Right renal pelvis (tissue), 4 donors: ENCODE measurements at regions not wholly inside any gene's neighbourhood (a gene's known extent, or its start where the extent isn't known, plus 50 kb on each side); places are given as distances from the start of the nearest gene placed in this dataset.

Source experiments
- DNase-seq, 4 donors: peaks; one replicate each; pipeline ENCODE4 v3.0.0-alpha.2; 2013; ENCODE audit warnings: low read depth in 4 of 4, low spot score in 3 of 4, missing footprints in 1 of 4

DNA sequence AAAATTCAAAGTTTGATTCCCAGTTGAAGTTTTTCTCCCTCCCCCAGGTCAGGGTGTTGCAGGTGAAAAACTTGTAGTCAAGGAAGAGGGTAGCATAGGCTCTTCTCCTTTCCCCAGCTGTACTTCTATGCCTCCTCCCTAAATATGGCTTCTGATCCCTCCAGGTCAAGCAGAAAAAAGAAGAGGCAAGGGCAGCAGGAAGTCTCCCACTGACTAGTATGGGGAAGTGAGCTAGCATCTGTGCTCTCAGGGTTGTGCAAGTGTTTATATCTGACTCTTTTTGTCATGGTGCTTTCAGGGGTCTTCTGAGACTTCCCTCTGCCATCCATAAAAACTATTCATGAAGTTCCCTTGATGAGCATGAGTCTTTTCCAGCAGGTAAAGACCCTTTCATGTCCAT, 76.0 kb downstream of the ATPSCKMT start:
- DNase-seq, result no peak

- no peak for DNase-seq
Measured at GRCh38 chr5:10172247-10172646, 77.4 kb downstream of the ATPSCKMT start.

DNA sequence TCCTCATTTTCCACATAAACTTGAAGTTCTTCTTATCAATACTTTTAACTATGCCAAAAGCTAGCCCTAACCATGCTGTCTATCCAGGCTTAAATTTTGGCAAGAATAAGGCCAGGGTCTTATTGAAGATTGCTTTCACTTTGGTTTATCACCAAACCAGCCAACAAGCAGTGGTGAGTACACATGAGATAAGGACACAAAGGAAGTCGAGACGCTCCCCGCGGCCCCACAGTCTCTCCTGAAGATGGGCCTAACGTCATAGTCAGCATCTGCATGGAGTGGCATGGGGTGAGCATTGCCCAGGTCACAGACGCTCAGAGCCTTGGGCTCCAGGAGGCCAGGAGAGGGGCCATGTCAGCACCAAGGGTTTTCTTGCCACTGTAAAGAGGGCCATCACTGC, 80.3 kb downstream of the ATPSCKMT start:
- DNase-seq, result no peak

DNA sequence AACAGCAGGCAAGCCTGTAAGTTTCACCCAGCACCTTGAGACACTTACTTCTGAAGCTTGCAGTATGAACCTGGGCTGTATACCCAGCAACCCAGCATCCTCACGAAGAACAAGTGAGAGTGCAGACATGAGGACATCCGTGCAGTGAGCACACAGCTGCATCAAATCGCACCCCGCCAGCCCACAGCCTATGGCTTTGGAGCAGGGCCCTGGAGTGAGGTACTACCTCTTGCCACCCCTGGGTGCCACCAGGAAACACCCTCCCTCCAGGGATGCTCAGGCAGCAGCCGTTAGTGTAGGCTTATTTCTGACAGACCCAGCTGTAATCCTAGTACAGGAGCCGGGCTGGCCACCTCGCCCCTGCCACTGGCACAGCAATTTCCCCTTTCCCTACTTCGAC, 81.4 kb downstream of the ATPSCKMT start:
- DNase-seq, result no peak

- no peak for DNase-seq
Measured at GRCh38 chr5:10167806-10168205, 81.9 kb downstream of the ATPSCKMT start.

GRCh38 chr5:10166392-10166791, 83.3 kb downstream of the ATPSCKMT start:
- DNase-seq, result no peak

- no peak for DNase-seq
Measured at GRCh38 chr5:10162468-10162867, 87.2 kb downstream of the ATPSCKMT start.

GRCh38 chr5:10161778-10162177, 87.9 kb downstream of the ATPSCKMT start:
- no peak for DNase-seq

GRCh38 chr5:10160241-10160640, 89.4 kb downstream of the ATPSCKMT start:
- DNase-seq, result no peak

- no peak for DNase-seq
Measured at GRCh38 chr5:10158886-10159285, 90.8 kb downstream of the ATPSCKMT start.

GRCh38 chr5:10157085-10157669, 92.5 kb downstream of the ATPSCKMT start:
- no peak for DNase-seq

GRCh38 chr5:10155897-10156667, 93.6 kb downstream of the ATPSCKMT start:
- DNase-seq, result no peak

DNA sequence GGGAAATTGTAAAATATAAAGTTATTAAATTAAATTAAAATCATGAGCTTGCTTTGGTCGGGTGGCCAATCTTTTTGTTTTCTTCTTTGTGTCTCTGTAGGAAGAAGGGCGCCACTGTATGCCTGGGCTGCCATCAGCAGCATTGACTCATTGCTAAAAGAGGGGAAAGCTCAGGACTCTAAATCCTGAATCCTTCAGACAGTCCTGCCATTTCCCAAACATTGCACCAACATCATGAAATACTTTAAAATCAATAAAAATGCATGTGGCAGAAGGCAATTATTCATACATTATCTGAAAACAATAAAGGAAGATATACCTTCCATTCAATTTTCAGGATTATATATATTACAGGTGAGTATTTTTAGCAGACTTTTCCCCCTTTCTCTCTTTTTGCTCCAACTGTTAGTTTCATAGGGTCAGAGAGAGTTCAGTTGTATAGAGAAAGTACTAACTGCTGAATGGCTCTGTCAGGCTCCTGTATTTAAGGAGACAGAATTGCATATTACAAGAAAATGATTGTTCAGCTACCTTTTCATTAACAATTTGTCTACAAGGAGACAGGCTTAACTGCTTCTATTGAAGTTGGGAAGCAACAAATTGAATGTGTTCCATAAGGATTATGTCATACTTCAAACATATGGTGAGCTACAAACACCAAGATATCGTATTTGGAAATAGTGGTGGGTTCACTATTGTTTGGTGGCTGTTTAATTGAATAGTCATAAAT, 95.7 kb downstream of the ATPSCKMT start:
- no peak for DNase-seq

DNA sequence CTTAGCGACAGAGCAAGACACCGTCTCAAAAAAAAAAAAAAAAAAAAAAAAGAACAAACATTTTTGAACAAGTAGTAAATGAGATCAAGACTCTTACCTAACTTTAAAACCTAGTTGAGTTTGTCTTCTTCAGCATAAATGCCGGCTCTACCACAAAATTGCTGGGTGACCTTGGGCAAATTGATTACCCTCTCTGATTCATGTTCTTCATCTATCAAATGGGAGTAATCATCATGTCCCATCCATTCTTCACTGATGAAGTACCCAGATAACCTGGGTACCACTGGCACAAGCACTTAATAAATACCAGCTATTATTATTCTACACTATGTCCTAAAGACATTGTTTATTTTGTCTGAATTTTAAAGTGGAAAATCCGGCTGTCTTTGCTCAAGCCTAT, 96.3 kb downstream of the ATPSCKMT start:
- DNase-seq, result no peak

DNA sequence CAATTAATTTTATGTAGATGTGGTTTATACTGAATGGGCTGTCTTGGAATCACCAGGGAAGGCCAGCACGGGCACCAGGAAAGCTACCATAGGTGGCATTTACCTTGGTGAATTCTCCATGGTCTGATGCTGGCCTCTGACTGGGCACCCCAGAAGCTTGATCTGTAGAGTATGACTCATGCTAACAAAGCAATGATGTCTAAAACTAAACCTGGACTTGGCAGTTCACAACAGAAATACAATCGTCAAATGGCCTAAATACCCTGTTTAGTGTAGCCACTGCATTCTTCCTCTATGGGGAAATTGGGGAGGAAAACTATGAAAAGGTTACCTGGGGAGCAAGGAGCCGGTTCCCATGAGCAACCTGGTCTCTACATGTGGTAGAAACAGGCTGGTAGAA, 98.0 kb downstream of the ATPSCKMT start:
- no peak for DNase-seq

DNA sequence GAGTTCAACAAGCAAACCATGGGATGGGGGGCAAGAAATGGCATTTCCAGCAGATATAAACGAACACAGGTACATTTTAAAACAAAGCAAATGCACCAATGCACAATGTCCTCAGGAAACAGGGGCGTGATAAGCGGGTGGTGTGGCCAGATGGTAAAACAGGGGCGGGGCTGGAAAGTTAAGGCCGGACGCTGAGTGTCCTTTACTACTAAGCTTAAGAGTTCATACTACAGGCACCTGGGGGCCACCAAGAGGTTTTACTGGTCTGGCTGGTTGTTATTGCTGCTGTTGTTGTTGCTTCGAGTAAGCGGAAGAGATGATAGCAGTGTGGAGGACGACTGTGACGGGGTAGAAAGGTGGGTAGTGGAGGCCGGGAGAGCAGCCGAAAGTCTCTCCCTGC, 99.8 kb downstream of the ATPSCKMT start:
- DNase-seq, result no peak

GRCh38 chr5:10145923-10146401, 103.7 kb downstream of the ATPSCKMT start:
- DNase-seq, result no peak

- no peak for DNase-seq
Measured at GRCh38 chr5:10144040-10144439, 105.6 kb downstream of the ATPSCKMT start.

GRCh38 chr5:10140195-10140973, 109.3 kb downstream of the ATPSCKMT start:
- no peak for DNase-seq

- DNase-seq, result no peak
Measured at GRCh38 chr5:10138395-10139057, 111.2 kb downstream of the ATPSCKMT start.
